Panc1 (cell line): ENCODE measurements at regions not wholly inside any gene's neighbourhood (a gene's known extent, or its start where the extent isn't known, plus 50 kb on each side); places are given as distances from the start of the nearest gene placed in this dataset.

Experiments
- ATAC-seq: fragments of 200-7000 bp; cut with Tn5 transposase; 2 replicates; pipeline ENCODE4 v1.9.1; 2020; ENCODE audit warnings: mild to moderate bottlenecking, moderate library complexity
- BruUV-seq: library from RNA; stranded (reverse); fragments of 400-500 nt; replicated peaks from 2 replicates; lab custom pipeline; 2021; lab: Mats Ljungman, UMichigan
- CTCF ChIA-PET: fragments of 300-600 bp; sonication (Branson Sonifier 250); formaldehyde crosslinking; loops from one replicate; lab custom pipeline; 2022; ENCODE audit warnings: antibody characterized with exemption; lab: Charles Lee
- POLR2A ChIA-PET: fragments of 300-600 bp; sonication (Branson Sonifier 250); formaldehyde crosslinking; loops from one replicate; lab custom pipeline; 2022; ENCODE audit warnings: antibody characterized with exemption; lab: Charles Lee
- DNase-seq: peaks from one replicate; pipeline ENCODE4 v3.0.0-alpha.2; 2010; ENCODE audit warnings: low read depth, low spot score
- H3K27ac ChIP-seq: 2 replicates; pipeline ENCODE4 v1.5.1; 2011; ENCODE audit warnings: mild to moderate bottlenecking, low read length, inconsistent platforms
- H3K27me3 ChIP-seq: fragments of 200-500 bp; sonication (Bioruptor generic); 2 replicates; pipeline ENCODE4 v1.6.0; 2014; ENCODE audit warnings: low read length, inconsistent platforms; ENCODE audit not compliant: control insufficient read depth, insufficient read depth
- H3K36me3 ChIP-seq: fragments of 200-500 bp; sonication (Bioruptor generic); 2 replicates; pipeline ENCODE4 v1.5.1; 2014; ENCODE audit warnings: inconsistent platforms, mild to moderate bottlenecking, low read length, moderate library complexity; ENCODE audit not compliant: control insufficient read depth, insufficient read depth
- H3K4me1 ChIP-seq: 2 replicates; pipeline ENCODE4 v1.5.1; 2011; ENCODE audit warnings: inconsistent platforms, mild to moderate bottlenecking, low read length, moderate library complexity; ENCODE audit not compliant: control insufficient read depth, insufficient read depth
- H3K4me3 ChIP-seq, 2 experiments: 2 replicates each; pipeline ENCODE4 v1.5.1; 2011 to 2012; ENCODE audit warnings: low read depth in 2 of 2, low read length in 2 of 2, mild to moderate bottlenecking in 2 of 2, inconsistent platforms in 1 of 2, moderate library complexity in 1 of 2
- H3K9me3 ChIP-seq: fragments of 200-500 bp; sonication (Bioruptor generic); 2 replicates; pipeline ENCODE4 v1.5.1; 2014; ENCODE audit warnings: low read depth, mild to moderate bottlenecking, inconsistent platforms, low read length, moderate library complexity; ENCODE audit not compliant: control insufficient read depth, insufficient read depth
- POLR2AphosphoS5 ChIP-seq: IDR thresholded peaks from 2 replicates; pipeline ENCODE4 v1.6.1; 2012; ENCODE audit warnings: mild to moderate bottlenecking, low read depth, low read length, moderate library complexity
- SIN3A ChIP-seq: IDR thresholded peaks from 2 replicates; pipeline ENCODE4 v1.6.1; 2012; ENCODE audit warnings: low read depth, mild to moderate bottlenecking, low read length, moderate library complexity, borderline replicate concordance; ENCODE audit not compliant: insufficient read depth
- TCF7L2 ChIP-seq: IDR thresholded peaks from 2 replicates; pipeline ENCODE4 v1.6.1; 2011; ENCODE audit warnings: mild to moderate bottlenecking, low read depth, low read length, inconsistent platforms
- in situ Hi-C: cut with HindIII; loops from 2 replicates; pipeline ENCODE4 v1.10.0; 2016; ENCODE audit warnings: low sequenced_read_pairs, low pct_unique_long_range_greater_than_20kb
- intact Hi-C: fragments of 100-400 bp; cut with micrococcal nuclease; formaldehyde crosslinking; loops from one replicate; pipeline ENCODE4 v1.10.0; 2022; ENCODE audit not compliant: unreplicated experiment
- TF ChIP-seq, protein P1 (sequence below), 2 experiments: IDR thresholded peaks; 2 replicates each; pipeline ENCODE4 v1.6.1; 2011 to 2012; ENCODE audit warnings: low read depth in 2 of 2, control low read depth in 1 of 2, low read length in 1 of 2, mild to moderate bottlenecking in 1 of 2, moderate library complexity in 1 of 2; ENCODE audit not compliant: insufficient read depth in 1 of 2
- TF ChIP-seq, protein P2 (sequence below): fragments of 450-650 bp; IDR thresholded peaks from 2 replicates; pipeline ENCODE4 v1.5.1; 2017; ENCODE audit warnings: mild to moderate bottlenecking

DNA sequence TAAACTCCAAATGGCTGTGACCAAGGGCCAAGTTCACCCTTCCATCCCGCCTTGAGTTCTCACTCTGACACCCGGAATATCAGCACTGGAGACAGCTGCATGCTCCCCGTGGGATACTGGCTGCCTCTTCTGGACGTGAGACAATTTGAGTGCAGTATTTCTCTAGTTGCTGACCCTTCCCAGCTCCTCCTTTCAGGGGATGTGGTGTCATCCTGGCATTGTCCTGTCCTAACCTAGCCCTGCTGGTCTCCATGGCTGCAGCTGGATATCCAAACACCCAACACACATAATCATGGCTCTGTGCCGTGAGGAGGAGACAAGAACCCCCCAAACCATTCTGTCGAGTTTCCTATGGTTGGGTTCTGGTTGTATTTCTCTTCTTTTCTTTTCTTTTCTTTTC lies 82.6 kb downstream of the PAX1 start:
- no peaks in the 10 kb centered on the region; the same call in 1 of the 2 replicates for H3K27me3 ChIP-seq
- intact Hi-C loops (no loop called here), in situ Hi-C loops (no loop called here)
- H3K4me3 ChIP-seq: no peak overlapping the region
- no peaks in the 10 kb centered on the region for H3K36me3 ChIP-seq
- no peak overlapping the region for H3K27ac ChIP-seq
- CTCF ChIA-PET: no interaction called here
- TF ChIP-seq POLR2AphosphoS5 (no peak), TCF7L2 (no peak), SIN3A (no peak)
- TF ChIP-seq, protein P1, sequence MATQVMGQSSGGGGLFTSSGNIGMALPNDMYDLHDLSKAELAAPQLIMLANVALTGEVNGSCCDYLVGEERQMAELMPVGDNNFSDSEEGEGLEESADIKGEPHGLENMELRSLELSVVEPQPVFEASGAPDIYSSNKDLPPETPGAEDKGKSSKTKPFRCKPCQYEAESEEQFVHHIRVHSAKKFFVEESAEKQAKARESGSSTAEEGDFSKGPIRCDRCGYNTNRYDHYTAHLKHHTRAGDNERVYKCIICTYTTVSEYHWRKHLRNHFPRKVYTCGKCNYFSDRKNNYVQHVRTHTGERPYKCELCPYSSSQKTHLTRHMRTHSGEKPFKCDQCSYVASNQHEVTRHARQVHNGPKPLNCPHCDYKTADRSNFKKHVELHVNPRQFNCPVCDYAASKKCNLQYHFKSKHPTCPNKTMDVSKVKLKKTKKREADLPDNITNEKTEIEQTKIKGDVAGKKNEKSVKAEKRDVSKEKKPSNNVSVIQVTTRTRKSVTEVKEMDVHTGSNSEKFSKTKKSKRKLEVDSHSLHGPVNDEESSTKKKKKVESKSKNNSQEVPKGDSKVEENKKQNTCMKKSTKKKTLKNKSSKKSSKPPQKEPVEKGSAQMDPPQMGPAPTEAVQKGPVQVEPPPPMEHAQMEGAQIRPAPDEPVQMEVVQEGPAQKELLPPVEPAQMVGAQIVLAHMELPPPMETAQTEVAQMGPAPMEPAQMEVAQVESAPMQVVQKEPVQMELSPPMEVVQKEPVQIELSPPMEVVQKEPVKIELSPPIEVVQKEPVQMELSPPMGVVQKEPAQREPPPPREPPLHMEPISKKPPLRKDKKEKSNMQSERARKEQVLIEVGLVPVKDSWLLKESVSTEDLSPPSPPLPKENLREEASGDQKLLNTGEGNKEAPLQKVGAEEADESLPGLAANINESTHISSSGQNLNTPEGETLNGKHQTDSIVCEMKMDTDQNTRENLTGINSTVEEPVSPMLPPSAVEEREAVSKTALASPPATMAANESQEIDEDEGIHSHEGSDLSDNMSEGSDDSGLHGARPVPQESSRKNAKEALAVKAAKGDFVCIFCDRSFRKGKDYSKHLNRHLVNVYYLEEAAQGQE (IDR thresholded peaks at IDR 0.05; ENCODE audit: insufficient read depth in 1 of 2, low read depth in 2 of 2, low read length in 1 of 2): no peak
- TF ChIP-seq, protein P2, sequence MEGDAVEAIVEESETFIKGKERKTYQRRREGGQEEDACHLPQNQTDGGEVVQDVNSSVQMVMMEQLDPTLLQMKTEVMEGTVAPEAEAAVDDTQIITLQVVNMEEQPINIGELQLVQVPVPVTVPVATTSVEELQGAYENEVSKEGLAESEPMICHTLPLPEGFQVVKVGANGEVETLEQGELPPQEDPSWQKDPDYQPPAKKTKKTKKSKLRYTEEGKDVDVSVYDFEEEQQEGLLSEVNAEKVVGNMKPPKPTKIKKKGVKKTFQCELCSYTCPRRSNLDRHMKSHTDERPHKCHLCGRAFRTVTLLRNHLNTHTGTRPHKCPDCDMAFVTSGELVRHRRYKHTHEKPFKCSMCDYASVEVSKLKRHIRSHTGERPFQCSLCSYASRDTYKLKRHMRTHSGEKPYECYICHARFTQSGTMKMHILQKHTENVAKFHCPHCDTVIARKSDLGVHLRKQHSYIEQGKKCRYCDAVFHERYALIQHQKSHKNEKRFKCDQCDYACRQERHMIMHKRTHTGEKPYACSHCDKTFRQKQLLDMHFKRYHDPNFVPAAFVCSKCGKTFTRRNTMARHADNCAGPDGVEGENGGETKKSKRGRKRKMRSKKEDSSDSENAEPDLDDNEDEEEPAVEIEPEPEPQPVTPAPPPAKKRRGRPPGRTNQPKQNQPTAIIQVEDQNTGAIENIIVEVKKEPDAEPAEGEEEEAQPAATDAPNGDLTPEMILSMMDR: no peak
- H3K4me1 ChIP-seq: no peaks in the 10 kb centered on the region
- POLR2A ChIA-PET: no interaction called here
- no peaks in the 10 kb centered on the region; the same call in 1 of the 2 replicates for H3K9me3 ChIP-seq
- BruUV-seq: no TSS peak
- ATAC-seq: no peak
- no peak for DNase-seq

DNA sequence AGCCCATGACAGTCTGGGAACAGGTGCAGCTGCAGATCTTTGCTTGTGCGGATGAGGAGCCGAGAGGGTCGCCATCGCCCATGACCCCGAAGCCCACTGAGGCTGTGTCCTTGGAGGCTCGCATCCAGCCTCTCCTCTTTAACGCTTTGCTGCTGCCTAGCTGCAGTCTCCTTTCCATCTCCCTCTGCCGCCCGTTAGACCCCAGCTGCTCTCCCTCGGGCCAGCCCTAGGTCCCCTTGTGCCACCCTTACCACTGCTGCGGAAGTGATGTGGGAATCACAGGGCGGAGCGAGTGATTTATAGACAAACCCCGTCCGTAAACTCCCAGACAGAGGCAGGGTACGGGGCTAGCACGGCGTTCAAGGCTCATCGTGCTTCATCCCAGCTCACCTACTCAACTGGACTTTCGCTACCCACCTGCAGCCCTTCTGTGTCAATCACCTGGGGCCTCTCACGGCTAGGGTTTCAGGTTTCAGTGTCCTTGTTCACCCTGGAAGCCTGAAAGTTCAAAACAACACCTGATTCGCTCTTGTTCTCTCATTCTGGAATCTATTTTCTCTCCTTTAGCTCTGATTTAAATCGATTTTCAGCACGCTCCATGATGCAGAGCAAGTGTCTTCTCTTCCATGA lies 76.1 kb downstream of the PAX1 start:
- Histone ChIP-seq H3K4me1 (no peaks in the 10 kb centered on the region), H3K27ac (no peak overlapping the region), H3K27me3 (no peaks in the 10 kb centered on the region), H3K36me3 (no peaks in the 10 kb centered on the region), H3K4me3 (no peak overlapping the region), H3K9me3 (no peaks in the 10 kb centered on the region; the same call in 1 of the 2 replicates)
- TF ChIP-seq, protein P2: no peak
- TF ChIP-seq TCF7L2: no peak
- TF ChIP-seq POLR2AphosphoS5: no peak
- TF ChIP-seq SIN3A: no peak
- no peak for DNase-seq
- BruUV-seq: no TSS peak
- intact Hi-C loops (no loop called here), in situ Hi-C loops (no loop called here)
- CTCF ChIA-PET: no interaction called here
- POLR2A ChIA-PET: no interaction called here
- no peak for ATAC-seq
